HG02885 (cell line): ENCODE measurements at regions not wholly inside any gene's neighbourhood (a gene's known extent, or its start where the extent isn't known, plus 50 kb on each side); places are given as distances from the start of the nearest gene placed in this dataset.

Source experiments
- ATAC-seq: cut with Tn5 transposase; IDR thresholded peaks from one replicate; pipeline ENCODE4 v1.9.1; 2021; ENCODE audit warnings: mild to moderate bottlenecking; ENCODE audit not compliant: unreplicated experiment, poor library complexity

DNA sequence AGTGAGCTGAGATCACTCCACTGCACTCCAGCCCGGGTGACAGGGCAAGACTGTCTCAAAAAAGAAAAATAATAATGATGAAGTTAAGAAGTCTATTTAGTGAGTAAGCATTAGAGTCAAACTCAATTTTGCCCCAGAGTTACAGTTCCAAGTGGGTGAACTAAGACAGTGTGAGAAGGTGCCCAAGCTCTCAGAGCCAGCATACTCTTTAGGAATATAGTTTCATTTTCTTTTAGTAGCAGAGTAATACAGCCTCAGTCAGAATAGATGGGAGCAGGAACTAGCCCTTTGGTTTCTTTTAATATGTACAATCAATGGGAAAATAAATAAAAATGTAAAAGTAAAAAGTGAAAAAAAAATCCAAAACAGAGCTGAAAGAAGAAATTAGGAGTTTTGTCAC lies 87.0 kb upstream of the ADGRF1 start:
- no peak for ATAC-seq

DNA sequence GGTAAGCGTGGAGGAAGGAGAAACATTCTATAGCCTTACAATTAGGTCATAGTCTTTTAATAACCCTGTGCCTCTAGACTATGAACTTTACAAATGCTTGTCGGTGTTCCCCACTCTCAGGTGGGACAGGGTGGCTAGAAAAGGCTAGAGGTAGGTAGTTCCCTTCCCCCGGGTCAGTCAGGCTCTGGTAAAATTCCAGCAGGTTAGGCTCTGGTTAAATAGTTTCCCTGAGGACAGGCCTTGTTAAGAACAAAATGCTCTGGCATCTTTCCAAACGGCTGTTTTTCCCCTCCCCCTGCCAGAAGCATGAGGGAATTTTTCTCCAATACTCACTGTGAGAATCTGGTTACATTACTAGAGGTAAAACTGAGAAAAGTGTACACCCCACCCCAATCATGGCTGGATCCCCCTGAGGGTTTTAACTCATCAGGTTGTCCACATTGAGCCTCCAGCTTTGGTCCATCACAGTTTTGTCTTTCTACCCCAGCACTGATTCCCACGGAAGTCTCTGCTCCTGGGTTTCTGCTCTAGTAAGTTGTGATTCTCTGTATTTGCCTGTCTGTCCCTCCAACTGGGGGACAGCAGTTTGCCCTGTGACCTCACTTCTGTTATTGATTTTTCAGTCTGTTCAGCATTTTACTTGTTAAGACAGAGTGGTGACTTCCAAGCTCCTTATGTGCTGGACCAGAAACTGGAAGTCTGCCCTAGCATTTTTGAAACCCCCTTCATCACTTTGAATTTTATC lies 84.7 kb upstream of the ADGRF1 start:
- no peak for ATAC-seq

DNA sequence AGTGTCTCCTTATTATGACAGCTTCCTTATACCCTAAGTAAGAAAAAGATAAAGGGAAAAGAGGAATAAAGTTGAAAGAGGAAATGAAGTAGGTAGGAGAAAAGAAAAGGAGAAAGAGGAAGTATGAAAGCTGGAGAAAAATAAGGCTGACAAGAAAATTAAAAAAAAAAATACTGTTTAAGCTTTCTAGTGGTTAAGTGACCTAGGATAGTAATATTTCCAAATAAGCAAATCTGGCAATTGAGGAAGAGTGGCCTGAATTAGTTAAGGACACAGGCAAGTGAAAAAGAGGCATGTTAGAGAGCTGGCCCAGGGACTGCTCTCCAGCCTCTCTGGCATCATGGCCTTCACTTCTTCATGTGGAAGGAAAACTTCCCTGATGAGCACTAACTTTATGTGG lies 76.5 kb upstream of the ADGRF1 start:
- no peak for ATAC-seq

DNA sequence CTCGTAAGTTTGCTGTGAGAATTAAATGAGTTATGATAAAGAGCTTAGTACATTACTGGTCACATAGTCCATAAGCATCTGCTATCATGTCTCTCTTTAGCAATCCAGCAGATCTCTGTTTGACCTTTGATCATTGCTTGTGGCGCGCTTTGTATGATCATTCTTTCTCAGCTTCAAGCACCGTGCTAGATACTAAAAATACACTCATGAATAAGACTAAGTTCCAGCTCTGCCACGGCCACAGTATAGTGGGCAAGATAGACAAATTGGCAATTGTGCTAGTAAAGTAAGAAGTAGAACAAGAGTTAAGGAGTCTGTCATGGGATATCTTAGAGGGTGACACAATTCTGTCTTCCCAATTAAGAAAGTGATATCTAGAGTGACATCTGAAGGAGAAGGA lies 75.2 kb upstream of the ADGRF1 start:
- no peak for ATAC-seq

DNA sequence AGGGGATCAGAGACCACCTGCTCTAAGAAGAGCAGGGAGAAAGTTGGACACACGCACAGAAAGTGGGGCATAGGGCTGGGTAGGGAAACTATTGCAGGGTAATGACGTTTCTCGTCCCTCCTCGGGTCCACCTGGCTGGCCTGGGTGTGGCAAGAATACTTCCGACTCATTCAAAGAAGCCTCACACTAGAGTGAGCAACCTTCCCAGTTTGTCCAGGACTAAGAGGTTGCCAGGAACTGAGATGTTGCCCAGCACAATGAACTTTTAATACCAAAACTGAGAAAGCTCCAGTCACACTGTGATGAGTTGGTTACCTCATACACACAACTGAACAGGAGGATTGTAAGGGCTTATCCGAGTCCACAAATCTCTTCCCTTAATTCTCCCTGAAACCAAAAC lies 74.5 kb upstream of the ADGRF1 start:
- ATAC-seq = no peak

DNA sequence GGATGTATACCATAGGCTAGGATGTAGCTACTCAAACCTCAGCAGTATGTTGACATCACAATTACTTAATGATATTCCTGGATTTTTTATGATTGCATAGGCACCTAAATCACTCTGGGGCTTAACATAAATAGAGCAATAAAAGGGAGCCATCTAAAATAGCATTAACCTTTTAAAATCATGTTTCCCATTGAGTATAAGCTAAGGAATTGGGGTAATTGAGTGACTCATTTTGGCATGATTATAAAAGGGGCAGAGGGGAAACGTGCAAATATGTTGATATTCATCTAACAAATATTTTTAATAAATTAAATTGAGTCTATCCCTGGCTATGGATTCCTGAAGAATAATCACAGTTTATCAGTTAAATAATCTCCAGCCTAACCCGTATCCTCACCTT lies 74.0 kb upstream of the ADGRF1 start:
- no peak for ATAC-seq

DNA sequence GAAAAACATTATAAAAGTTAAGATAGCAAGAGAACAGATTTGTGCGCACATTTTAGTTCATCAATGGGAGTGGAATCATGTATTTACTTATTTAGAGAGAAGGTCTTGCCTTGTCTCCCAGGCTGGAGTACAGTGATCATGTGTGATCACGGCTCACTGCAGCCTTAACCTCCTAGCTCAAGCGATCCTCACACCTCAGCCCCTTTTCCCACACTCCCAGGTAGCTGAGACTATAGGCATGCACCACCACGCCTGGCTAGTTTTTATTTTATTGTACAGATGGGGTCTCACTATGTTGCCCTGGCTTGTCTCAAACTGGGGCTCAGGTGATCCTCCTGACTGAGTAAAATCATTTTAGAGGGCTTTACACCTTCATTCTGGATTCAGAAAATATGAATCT lies 72.3 kb upstream of the ADGRF1 start:
- ATAC-seq = no peak

DNA sequence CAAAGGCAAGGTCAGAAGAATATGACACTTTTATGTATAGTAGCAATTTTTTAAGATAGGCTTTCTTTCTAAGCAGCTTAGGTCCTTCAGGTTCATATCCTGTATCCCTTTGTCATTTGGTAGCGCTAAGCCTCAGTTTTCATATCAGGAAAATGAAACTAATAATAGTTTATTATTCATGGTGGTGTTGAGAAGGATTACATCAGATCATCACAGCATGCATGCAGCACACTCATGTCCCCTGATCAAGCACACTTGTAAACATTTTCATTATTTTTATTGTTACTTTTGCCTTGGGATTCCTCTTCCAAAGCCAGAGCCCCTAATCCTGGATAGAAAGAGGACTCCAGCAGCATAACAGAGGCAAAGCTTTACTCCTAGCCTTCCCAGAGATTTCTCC lies 70.2 kb upstream of the ADGRF1 start:
- ATAC-seq = no peak

DNA sequence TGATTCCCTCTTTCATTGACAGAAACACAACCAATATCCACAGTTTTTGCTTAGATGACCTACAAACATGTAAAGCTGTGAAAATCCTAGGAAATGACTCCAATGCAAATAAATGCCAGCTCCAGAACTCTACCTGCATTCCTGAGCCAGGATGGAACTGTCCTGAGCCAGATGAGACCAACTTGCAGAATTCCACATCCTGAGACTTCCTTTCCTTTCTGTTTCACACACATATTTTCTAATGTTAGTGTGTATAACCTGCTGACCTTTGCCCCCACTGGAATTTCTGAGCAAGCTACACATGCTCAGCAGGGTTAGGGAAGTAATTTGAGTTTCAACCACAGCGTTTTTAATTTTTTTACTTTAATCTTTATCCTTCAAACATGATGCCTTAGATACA lies 69.6 kb upstream of the ADGRF1 start:
- ATAC-seq = no peak

DNA sequence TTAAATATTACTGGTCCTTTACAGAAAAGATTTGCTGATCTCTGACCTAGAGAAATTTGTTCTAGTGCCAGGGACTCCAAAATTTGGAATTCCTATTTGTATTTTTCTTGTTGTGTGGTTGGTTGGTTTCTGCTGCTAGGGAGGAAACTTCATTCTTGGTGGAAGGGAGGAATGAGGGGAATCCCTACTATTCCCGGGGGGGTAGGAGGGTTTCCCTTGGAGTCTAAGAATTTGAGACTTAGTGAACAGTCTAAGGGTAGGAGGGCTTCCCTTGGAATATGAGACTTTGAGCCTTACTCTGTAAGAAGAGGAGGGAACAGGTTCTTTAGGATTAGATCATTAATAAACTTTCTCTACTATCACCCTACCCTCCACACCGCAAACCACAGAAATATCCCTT lies 67.1 kb upstream of the ADGRF1 start:
- ATAC-seq = no peak

DNA sequence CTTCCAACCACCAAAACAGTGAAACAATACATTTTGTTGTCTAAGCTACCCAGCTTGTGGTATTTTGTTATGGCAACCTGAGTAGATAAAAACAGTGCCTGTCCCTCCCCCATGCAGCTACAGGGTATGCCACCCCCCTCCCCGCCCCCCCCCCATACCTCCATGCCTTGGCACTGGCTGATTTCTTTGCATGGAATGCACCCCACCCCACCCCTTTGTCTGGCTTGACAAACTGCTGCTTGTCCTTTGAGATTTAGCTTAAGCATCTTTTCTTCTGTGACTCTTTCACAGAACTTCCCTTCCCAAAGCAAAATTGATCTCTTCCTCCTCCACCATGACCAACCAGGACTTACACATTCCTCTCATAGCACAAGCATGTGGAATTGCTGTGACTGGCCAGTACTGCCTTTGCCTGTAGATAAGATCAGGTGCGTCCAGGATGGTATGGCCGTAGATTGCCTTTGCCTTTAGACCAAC lies 64.6 kb upstream of the ADGRF1 start:
- ATAC-seq = no peak

DNA sequence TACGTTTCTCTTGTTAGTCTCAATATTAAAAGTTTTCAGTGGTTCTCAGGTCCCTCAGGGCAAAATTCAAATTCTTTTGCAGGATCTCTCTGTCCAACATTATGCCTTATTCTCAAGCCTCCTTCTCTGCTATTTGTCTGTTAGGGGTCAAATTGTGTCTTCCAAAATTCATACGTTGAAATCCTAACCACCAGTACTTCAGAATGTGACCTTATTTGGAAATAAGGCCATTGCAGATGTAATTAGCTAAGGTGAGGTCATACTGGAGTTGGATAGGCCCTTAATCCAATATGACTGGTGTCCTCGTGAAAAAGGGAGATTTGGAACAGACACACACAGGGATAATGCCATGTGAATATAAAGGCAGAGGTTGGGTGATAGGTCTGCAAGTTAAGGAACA lies 64.1 kb upstream of the ADGRF1 start:
- ATAC-seq = no peak

DNA sequence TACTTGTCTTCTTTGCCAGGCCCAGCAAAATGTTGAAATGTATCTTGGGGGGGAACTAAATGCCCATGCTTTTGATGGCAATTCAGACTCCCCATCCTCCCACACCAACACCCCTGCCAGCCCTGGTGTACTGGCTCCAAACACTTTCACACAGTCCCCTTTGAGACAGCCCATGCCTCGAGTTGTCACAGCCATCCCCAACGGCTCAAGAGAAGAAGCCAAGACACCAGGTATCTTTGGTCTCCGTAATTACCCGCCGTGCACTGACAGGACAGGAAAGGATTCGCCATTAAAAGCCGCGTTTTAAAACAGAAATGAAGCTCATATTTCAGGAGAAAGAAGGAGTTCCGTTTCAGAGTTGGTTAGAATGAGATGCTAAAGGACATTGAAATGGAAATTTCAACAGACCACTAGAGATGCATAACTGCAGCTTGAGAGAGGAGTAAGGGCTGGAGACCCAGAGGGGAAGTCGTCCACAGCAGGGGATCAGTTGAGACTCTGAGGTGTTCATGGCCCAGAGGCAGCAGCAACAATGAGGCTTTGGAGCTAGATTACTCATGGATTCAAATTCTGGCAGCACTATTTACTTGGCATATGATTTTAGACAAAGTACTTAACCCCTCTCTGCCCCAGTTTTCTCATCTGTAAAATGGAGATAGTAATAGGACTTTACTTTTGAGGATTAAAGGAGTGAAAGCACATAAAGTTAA lies 63.5 kb upstream of the ADGRF1 start:
- ATAC-seq = no peak

DNA sequence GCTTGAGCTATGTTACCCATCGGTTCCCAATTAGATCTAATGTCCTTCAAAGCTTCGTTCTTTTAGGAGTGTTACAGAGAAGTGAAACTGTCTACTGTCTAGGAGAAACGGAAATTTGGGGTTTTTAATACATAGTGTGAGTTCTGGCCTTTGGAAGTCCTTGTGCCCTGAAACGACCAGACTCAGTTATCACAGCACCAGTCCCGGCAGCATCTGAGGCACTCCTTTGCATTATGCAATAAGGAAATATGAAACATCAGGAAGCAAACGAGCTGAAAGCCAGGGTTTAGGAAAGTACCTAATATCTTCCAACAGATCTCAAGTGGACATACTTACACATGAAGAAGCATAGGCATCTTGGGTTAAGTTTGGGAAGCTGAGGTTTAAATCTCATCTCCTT lies 61.8 kb upstream of the ADGRF1 start:
- ATAC-seq = no peak

DNA sequence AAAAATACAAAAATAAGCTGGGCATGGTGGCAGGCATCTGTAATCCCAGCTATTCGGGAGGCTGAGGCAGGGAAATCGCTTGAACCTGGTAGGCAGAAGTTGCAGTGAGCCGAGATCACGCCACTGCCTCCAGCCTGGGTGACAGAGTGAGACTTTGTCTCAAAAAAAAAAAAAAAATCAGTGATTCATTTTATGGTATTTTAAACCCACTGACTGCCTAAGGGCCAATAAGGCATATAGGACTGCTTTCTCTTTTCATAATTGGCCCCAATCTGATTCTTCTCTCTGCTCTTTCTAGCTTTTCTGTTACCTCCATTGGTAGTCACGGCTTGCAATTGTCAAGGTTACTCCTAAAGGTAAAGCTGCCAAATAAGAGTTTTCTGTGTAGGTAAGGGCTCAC lies 60.2 kb upstream of the ADGRF1 start:
- ATAC-seq = no peak

DNA sequence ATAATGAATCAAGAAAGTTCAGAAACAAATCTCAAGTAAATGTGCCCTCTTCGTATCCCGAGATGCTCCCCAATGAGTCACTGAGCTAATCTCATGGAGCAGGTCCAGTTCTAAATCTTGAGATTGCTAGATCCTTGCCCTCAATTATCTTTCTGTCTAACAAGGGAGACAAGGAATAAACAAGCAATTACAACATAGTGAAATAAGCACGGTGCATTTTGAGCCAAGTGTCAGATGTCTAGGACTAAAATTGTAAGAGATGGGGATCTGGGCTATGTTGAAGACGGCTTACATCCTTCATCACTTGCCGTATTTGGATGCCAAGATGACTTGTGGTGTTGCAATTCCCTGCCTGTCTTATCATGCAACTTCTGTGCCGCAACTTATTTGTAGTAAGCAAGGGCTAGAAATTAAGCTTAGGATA lies 56.5 kb upstream of the ADGRF1 start:
- no peak for ATAC-seq

DNA sequence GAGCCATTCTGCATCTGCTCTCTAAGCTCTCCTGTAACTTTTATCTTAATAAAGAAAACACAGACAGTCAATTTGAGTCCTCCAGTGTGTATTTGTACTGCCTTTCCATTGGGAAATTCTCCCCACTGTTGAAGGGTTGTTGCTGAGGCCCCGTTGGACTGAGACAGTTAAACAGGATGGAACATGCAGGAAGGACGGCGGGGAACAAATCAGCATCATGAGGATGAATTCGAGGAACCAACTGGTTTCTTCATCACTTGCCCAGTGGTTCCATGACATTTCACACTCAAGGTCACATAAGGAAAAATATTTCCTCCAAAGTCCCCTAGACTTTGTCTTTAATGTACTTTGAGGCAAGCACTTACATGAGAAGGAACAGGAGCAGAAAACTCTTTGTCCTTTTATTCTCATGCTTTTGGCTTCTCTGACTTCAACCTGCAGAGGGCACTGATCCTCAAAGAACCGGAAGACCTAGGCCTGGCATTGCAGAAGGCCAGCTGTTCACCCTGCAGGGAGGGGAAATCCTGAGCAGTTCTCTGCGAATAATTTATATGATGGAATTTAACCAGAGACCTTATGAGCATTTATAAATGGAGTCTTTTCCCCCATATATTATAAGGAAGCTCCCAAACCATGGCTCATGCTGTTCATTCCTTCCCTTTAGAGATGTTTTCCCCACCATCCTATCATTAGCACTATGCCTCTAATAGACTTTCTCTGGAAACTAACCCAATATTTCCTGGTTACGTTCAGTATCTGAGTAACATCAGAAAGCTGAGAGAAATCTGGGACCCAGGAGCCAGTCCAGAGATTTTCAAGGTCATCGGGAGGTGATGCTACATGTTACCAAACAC lies 55.2 kb upstream of the ADGRF1 start:
- ATAC-seq = peak; percentile 98

DNA sequence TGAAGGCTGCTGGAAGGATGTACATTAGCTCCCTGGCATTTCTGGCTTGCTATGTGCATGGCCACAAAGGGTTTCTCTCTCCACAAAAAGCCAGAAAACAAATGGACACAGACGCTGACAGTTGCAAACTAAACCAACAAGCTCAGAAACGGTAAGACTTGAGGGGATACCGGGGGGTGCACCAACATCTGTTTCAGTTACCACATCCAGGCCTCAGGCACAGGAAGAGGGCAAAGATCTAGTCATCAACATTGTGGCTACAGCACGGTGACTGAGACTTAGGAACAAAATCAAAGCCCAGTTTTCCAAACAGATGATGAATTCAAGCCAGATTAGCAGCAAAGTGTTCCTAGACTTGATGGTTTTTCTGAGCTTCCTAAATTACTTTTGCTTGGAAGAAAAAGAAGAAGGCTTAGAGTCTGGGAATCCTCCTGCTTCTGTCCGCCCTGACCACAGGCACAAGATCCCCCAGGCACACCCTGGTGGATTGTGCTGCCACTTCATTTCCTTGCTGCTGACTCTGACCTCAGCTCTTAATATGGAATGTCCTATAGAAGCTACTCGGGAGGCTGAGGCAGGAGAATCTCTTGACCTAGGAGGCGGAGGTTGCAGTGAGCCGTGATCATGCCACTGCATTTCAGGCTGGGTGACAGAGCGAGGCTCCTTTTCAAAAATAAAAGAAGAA lies 54.2 kb upstream of the ADGRF1 start:
- no peak for ATAC-seq

DNA sequence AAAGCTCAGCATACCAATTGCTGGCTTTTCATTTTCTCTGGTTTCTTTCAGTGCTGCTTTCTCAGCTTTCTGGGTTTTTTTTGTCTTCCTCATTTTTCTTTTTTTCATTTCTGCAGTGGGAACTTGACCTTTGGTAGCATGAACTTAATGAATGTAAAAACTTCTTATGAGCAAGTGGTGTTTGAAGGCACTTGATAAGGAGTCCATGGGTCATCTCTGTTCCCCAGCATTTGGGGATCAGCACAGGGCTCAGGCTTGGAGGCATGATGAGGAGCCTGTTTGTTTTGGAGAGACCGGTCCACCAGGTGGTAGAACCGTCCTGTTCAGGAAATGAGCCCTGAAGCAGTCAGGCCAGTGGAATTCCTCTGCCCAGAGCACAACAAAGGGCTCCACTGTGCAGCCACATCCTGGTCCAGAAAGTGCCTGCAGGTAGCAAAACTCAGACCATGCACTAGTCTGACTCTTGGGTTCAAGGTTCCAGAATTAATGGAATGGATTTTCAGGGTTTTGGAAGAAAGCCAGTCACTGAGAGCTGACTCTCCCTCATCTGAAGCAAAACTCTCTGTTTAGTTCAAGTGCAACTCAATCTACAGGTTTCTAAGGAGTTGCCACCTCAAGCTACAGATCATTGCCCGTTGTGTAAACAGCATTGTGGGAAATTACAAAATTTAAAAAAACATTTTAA lies 52.3 kb upstream of the ADGRF1 start:
- no peak for ATAC-seq

DNA sequence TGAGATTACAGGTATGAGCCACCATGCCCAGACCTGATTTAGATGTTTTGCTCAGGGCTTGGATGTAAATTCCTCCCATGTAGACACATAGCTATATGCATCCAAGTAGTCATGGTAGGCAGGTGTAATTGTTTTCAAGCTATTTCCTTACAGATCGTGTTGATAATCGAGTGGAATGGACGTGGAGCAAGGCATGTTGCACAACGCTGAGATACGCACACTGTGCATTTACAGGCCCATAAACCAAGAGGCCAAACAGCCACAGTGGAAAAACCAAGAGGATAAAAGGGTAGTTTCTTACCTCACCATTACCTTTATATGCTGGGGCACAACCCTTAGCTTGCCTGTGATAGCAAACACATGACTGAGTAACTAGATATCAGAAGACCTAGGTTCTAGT lies 51.0 kb upstream of the ADGRF1 start:
- no peak for ATAC-seq
